Myocyte (in vitro differentiated cells): ENCODE measurements at regions not wholly inside any gene's neighbourhood (a gene's known extent, or its start where the extent isn't known, plus 50 kb on each side); places are given as distances from the start of the nearest gene placed in this dataset. TPM values are rescaled to one million over a fixed set of nuclear protein-coding genes. Genes with fewer than 3 reads are reported as not detected.
"Not testable (repeated sequence)": the region's sequence is repeated elsewhere in the genome, so short reads cannot be mapped to it uniquely, and the experiment has no call there.

ENCODE experiments used
- DNase-seq: peaks from one replicate; pipeline ENCODE4 v3.0.0-alpha.2; 2012; ENCODE audit warnings: low read depth
- microRNA-seq: library from miRNA; unstranded; fragments of <30 nt; microRNA quantifications from one replicate; pipeline ENCODE4, GENCODE V29; 2016

- no peak for DNase-seq
Observed at GRCh38 chr11:11718511-11718910, 96.7 kb upstream of the GALNT18 start.

DNA sequence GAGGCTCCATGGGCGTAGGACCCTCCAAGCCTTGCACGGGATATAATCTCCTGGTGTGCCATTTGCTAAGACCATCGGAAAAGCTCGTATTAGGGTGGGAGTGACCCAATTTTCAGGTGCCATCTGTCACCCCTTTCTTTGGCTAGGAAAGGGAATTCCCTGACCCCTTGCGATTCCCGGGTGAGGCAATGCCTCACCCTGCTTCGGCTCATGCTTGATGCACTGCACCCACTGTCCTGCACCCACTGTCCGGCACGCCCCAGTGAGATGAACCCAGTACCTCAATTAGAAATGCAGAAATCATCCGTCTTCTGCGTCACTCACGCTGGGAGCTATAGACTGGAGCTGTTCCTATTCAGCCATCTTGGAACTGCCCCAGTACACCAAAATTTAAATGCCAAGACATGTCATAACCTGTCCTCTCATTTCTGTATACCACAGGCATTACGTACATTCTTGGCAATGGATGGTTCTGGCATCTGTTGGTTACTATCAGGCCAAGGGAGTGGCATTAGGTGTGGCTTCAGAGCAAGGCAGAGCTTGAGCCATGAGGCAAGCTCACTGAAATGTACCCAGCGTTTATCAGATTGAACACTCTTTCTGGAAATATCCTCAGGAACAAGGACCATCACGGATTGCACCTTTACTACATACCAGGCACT lies 95.4 kb upstream of the GALNT18 start:
- peak; percentile 12 for DNase-seq

DNA sequence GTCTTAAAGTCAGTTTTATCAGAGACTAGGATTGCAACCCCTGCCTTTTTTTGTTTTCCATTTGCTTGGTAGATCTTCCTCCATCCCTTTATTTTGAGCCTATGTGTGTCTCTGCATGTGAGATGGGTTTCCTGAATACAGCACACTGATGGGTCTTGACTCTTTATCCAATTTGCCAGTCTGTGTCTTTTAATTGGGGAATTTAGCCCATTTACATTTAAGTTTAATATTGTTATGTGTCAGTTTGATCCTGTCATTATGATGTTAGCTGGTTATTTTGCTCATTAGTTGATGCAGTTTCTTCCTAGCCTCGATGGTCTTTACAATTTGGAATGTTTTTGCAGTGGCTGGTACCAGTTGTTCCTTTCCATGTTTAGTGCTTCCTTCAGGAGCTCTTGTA lies 93.3 kb upstream of the GALNT18 start:
- not testable (repeated sequence) for DNase-seq

DNA sequence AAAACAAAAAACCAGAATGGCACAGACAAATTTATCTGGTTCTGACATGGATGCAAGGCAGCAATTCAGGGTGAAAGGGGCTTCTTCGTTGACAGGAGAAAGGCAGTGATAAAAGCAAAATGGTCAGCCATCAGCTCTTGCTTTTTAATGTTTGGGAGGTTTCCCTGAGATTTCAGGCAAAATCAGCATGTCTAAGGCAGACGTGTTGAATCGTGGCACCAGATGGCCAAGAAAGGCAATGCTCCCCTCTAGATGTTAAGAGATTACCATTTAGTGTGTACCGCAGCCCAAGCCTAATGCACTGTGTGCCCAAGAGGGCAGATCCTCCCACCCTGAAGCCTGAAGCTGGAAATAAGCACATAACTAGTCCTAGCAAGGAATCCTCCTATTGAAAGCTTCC lies 88.8 kb upstream of the GALNT18 start:
- no peak for DNase-seq

- DNase-seq, result no peak
Observed at GRCh38 chr11:11709447-11710239, 87.8 kb upstream of the GALNT18 start.

GRCh38 chr11:11708256-11708655 lies 86.5 kb upstream of the GALNT18 start:
- no peak for DNase-seq

GRCh38 chr11:11706028-11706427 lies 84.2 kb upstream of the GALNT18 start:
- DNase-seq, result peak; percentile 86

- no peak for DNase-seq
Observed at GRCh38 chr11:11703885-11704284, 82.1 kb upstream of the GALNT18 start.

- peak; percentile 74 for DNase-seq
Observed at GRCh38 chr11:11701070-11701469, 79.3 kb upstream of the GALNT18 start.

- no peak for DNase-seq
Observed at GRCh38 chr11:11697796-11698195, 76.0 kb upstream of the GALNT18 start.

- no peak for DNase-seq
Observed at GRCh38 chr11:11691296-11692151, 69.7 kb upstream of the GALNT18 start.

DNA sequence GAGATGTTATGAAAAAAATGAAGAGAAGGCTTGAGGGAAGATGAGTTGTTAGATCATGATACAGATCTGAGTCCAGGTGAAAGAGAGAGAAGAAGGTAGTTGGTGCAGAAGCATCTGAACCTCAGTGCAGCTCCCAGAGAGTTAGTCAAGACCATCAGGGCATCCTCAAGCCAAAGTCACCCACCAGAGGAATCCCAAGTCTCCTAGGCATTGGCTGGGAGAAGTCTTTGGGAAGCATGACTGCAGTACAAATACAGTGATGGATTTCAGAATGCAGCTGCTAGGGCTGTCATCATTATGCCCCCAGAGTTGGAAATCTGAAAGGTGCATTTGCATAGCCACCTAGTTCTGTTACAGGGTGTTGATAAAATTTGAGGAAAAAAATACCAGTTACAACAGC lies 59.7 kb upstream of the GALNT18 start:
- no peak for DNase-seq

DNA sequence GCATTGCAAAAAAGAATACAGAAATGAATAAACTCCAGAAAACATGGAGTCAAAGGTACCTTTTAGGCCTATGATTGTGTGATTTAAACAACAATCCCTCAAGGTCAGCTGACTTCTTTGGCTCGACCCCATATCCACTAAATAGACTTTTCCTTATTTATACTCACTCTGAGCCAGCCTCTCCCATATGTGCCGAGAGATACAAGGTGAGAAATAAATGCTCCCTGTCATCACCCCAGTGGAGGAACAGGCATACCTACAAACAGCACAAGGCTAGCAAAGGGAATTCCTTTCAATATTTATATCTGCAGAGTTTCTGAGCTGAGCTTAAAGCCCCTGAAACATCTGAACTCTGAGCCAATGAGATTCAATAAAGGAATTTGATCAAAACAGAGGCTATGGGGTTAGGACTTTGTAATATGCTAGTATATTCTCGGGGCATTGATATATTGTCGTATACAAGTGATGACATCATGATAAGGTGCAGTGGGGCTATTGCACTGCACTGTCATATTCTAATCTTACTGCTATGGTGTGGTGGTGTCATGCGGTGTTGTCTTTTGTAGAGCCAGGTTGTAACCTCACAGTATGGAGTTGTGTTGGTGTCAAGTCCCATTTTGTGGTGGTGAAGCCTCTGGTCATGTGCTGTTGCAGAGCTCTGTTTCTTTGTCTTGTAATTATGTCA lies 56.0 kb upstream of the GALNT18 start:
- no peak for DNase-seq

- no peak for DNase-seq
Observed at GRCh38 chr11:11675671-11676181, 53.9 kb upstream of the GALNT18 start.

- no peak for DNase-seq
Observed at GRCh38 chr11:11672789-11673188, 51.0 kb upstream of the GALNT18 start.

DNA sequence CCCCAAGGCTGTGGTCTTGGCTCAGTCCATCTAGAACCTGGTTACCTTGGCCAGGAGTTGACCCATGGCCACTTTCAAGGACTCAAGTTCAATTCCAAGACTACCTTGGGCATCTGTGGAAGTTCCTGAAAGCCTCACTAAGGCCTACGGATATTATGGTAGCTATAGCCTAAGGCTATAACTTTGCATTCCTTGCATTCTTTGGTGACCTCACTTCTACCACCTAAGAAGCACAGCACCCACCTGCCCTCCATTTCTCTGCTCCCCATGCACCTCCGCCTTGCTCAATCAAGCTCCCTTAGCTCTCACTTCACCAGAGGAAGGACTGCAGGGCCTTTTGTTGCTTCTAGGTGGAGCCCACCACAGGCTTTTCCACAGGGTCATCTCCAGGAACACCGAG lies 50.3 kb upstream of the GALNT18 start:
- DNase-seq, result no peak

Small RNA genes in the stretch of these regions (microRNA-seq; reads per million reads assigned to microRNA genes)
- gene MIR8070, result not detected
